ENCODE measurements at regions not wholly inside any gene's neighbourhood (a gene's known extent, or its start where the extent isn't known, plus 50 kb on each side); places are given as distances from the start of the nearest gene placed in this dataset.

DNA sequence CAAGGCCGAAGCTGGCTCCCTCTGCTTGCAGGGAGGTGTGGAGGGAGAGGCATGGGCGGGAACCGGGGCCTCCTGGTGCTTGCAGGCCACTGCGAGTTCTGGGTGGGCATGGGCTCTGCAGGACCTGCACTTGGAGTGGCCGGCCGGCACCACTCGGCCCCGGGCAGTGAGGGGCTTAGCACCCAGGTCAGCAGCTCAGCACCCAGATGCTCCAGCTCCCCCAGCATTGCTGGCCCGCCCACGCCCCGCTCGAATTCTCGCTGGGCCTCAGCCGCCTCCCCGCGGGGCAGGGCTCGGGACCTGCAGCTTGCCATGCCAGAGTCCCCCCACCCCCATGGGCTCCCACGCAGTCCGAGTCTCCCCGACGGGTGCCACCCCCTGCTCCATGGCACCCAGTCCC is 176.2 kb upstream of the FAM98A start:
- no peak for TF ChIP-seq POLR2A (IDR thresholded peaks at IDR 0.05; ENCODE audit: control extremely low read depth in 1 of 2, low read depth in 2 of 2, low read length in 2 of 2)
- no peak for TF ChIP-seq CTCF (IDR thresholded peaks at IDR 0.05; ENCODE audit: control extremely low read depth in 1 of 3, insufficient read depth in 1 of 3, low read depth in 1 of 3, low read length in 3 of 3)
- TF ChIP-seq JUND (IDR thresholded peaks at IDR 0.05; ENCODE audit: low read length), result no peak
- TF ChIP-seq, protein P1, sequence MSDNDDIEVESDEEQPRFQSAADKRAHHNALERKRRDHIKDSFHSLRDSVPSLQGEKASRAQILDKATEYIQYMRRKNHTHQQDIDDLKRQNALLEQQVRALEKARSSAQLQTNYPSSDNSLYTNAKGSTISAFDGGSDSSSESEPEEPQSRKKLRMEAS (IDR thresholded peaks at IDR 0.05), result no peak
- TF ChIP-seq GABPA (IDR thresholded peaks at IDR 0.05; ENCODE audit: borderline replicate concordance, insufficient read depth, low read length), result no peak
- TF ChIP-seq SP1 (IDR thresholded peaks at IDR 0.05; ENCODE audit: low read depth, low read length), result no peak
- TF ChIP-seq JUN (IDR thresholded peaks at IDR 0.05; ENCODE audit: low read depth, low read length), result no peak

All from H1 (cell line).